AG09309 (cell line): ENCODE measurements at regions not wholly inside any gene's neighbourhood (a gene's known extent, or its start where the extent isn't known, plus 50 kb on each side); places are given as distances from the start of the nearest gene placed in this dataset.

Experiments
- DNase-seq: peaks from one replicate; pipeline ENCODE4 v3.0.0-alpha.2; 2010; ENCODE audit warnings: low read depth
- H3K4me3 ChIP-seq: 2 replicates; pipeline ENCODE4 v1.5.1; 2011; ENCODE audit warnings: mild to moderate bottlenecking, low read depth, low read length, moderate library complexity; ENCODE audit not compliant: control insufficient read depth
- TF ChIP-seq, protein P1 (sequence below): IDR thresholded peaks from 2 replicates; pipeline ENCODE4 v1.5.1; 2011; ENCODE audit warnings: mild to moderate bottlenecking, low read depth, low read length, inconsistent platforms; ENCODE audit not compliant: insufficient read depth, control insufficient read depth; ENCODE audit errors: missing control alignments

DNA sequence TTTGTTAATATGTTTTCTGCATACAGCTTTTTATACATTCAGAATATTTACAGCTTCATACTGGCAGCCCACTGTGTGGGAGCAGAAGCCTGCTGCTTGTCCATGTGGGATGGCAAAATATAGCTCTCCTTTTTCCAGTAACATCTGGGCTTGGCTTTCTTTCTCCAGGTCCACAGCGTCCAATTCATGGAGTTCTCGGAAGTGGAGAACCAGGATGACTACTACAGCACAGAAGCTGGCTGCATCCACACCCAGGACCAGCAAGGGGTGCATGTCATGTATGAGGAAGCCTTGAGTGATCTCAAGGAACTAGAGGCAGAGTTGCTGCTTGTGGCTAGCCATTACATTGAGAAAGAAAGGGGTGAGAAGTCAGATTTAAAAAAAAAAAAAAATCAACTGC, 143.1 kb downstream of the CD164 start:
- TF ChIP-seq, protein P1, sequence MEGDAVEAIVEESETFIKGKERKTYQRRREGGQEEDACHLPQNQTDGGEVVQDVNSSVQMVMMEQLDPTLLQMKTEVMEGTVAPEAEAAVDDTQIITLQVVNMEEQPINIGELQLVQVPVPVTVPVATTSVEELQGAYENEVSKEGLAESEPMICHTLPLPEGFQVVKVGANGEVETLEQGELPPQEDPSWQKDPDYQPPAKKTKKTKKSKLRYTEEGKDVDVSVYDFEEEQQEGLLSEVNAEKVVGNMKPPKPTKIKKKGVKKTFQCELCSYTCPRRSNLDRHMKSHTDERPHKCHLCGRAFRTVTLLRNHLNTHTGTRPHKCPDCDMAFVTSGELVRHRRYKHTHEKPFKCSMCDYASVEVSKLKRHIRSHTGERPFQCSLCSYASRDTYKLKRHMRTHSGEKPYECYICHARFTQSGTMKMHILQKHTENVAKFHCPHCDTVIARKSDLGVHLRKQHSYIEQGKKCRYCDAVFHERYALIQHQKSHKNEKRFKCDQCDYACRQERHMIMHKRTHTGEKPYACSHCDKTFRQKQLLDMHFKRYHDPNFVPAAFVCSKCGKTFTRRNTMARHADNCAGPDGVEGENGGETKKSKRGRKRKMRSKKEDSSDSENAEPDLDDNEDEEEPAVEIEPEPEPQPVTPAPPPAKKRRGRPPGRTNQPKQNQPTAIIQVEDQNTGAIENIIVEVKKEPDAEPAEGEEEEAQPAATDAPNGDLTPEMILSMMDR: no peak
- no peak overlapping the region for H3K4me3 ChIP-seq
- DNase-seq: no peak

DNA sequence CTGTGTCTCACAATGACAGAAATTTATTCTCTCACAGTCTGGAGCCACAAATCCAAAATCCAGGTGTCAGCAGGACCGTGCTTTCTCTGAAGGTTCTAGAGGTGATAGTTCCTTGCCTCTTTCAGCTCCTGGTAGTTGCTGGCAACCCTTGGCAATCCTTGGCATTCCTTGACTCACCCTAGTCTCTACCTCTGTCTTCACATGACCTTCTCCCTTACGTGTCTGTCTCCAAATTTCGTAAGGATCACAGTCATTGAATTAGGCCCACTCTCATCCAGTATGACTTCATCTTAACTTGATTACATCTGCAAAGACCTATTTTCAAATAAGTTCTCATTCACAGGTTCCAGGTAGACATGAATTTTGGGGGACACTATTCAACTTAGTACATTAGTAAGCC, 143.1 kb downstream of the CEP57L1 start:
- no peak overlapping the region for H3K4me3 ChIP-seq
- no peak for DNase-seq
- TF ChIP-seq, protein P1: no peak

DNA sequence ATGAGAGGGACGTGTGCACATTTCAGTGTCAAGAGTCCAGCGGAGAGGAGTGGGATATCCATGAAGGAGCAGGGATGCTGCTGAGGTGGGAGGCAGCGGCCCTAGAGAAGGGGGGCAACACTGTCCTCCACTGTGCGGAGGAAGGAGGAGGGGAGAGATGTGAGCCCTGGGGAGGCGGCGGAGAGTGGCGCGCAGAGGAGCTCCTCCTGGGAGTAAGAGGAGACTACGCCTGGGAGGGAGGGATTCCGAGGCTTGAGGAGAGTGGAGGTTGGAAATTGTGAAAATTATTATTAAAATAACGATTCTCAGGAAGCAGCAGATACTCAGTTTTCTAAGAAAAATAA, 142.7 kb downstream of the CEP57L1 start:
- DNase-seq: no peak
- TF ChIP-seq, protein P1: no peak

DNA sequence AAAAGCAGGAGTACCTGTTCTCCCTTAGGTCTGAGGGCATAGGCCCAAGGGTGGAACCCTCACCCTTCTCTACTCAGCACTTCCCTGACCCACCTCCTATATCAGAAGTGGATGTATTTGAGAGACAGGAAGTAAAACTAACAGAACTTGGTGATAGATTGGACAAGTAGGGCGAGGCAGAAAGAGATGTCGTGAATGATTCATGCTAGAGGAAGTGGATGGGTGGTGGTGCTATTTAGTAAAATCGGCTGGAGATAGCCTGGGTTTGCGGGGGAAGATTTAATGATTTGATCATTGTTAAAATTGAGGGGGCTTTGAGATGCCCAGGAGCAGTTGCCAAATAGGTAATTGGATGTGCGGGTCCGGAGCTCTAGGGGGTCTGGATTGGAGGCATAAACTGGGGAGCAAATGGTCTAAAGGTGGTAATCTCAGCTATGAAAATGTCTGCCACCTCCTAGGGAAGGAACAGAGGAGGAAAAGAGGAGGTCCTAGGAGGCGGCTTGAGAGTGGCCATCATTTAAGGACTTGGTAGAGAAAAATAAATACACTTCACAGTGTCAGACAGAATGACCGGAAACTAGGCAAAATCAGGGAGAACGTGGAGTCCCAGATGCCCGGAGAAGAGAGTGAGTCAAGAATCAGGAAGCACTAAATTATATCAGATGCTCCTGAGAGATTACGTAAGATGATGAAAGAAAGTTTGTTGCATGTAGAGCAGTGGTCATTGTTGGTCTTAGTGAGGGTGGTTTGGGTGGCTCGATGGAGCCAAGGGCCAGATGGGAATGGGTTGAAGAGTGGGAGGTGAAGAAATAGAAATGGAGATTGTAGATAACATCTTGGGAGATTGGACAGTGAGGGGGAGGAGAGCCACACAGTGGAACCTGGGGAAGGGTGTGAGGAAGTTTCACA, 142.0 kb downstream of the CEP57L1 start:
- no peak overlapping the region for H3K4me3 ChIP-seq
- TF ChIP-seq, protein P1: no peak
- no peak for DNase-seq

More for the DNA sequence above, 142.7 kb downstream of the CEP57L1 start:
- H3K4me3 ChIP-seq: no peak overlapping the region

DNA sequence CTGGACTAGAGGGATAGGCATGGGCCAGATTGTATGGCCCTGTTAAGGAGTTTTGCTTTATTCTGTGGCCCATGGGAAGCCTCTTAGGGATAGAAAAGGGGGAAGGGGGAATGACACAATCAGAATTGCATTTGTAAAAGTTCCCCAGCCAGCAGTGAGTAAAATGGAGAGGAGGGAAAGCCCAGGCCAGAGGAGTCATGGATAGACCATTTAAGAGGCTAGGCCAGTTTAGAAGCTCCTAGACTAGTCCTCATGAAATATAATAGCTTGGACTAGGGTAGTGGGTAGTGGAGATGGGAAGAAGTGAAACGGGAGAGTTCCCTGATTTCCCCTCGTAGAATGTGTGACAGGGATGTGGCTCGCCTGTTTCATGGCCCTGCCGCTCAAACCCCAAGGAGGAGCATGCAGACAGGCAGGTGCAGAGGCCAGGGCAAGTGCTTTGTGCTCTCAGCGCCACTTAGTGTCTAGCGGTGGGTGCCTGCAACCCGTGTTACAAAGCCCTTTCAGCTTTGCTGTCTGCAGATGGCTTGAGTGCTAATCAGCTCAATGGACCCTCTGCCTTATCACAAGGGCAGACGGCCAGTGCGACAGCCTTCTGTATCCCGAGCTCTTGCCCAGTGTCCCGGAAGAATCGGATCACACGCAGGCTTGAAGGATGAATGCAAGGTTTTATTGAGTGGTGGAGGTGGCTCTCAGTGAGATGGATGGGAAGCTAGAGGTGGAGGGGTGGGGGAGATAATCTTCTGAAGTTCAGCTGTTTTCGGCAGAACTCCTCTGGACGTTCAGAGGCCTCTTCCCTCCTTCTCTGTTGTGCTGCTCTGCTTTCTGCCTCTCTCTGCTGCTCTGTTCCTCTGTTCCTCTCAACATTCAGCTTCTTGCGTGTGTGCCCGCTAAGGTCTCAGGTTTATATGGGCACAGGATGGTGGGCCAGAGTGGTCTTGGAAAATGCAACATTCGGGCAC, 141.1 kb downstream of the CEP57L1 start:
- H3K4me3 ChIP-seq: no peak overlapping the region
- TF ChIP-seq, protein P1: no peak
- DNase-seq: no peak

DNA sequence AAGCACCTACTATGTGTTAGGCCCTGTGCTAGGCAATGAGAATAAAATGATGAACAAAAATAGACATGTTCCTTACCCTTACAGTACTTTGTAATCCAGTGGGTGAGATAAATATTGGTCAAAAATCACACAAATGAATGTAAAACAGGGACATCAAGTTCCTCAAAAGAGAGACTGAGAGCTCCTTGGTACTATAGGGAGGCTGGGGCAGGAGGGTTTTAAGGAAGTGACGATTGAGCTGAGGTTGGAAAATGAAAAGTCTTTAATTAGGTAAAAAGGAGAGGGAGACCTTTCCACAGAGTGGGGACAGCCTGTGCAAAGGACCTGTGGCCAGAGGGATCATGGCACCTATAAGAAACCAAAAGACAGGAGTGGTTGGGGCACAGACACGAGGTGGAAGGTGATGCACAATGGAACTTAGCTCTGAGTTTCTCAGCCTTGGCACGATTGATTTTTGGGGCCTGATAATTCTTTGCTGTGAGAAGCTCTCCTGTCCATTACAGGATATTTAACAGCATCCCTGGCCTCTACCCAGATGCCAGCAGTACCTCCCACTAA, 140.3 kb downstream of the CEP57L1 start:
- no peak overlapping the region for H3K4me3 ChIP-seq
- DNase-seq: no peak
- TF ChIP-seq, protein P1: no peak
